Esophagus squamous epithelium (tissue), 5 donors: ENCODE measurements at regions not wholly inside any gene's neighbourhood (a gene's known extent, or its start where the extent isn't known, plus 50 kb on each side); places are given as distances from the start of the nearest gene placed in this dataset.

ENCODE experiments used
- DNase-seq: peaks from one replicate; lab custom pipeline; 2025; lab: John Stamatoyannopoulos, UW
- H3K27ac ChIP-seq, 4 donors: fragments of 200-600 bp; sonication (generic); one replicate each; pipeline ENCODE4 v1.5.1; 2016 to 2019; ENCODE audit warnings: mild to moderate bottlenecking in 1 of 4
- H3K27me3 ChIP-seq, 4 donors: fragments of 200-600 bp; sonication (generic); 1 replicate in 3 of 4; 2 replicates in 1 of 4; pipeline versions ENCODE4 v1.5.1 to v1.6.0; 2017 to 2021; ENCODE audit warnings: antibody characterized with exemption in 1 of 4
- H3K36me3 ChIP-seq, 3 donors: fragments of 200-600 bp; sonication (generic); one replicate each; pipeline ENCODE4 v1.5.1; 2016 to 2019
- H3K4me1 ChIP-seq, 3 donors: fragments of 200-600 bp; sonication (generic); one replicate each; pipeline ENCODE4 v1.5.1; 2017 to 2019
- H3K4me3 ChIP-seq, 4 donors: fragments of 200-600 bp; sonication (generic); 1 replicate in 3 of 4; 2 replicates in 1 of 4; pipeline ENCODE4 v1.5.1; 2016 to 2019; ENCODE audit warnings: mild to moderate bottlenecking in 2 of 4, moderate library complexity in 1 of 4
- H3K9me3 ChIP-seq, 3 donors: fragments of 200-600 bp; sonication (generic); one replicate each; pipeline ENCODE4 v1.5.1; 2016 to 2019
- CTCF ChIP-seq, 6 experiments: fragments of 450-650 bp in 4 of 6; fragments of 200-600 bp in 2 of 6; sonication (generic) in 2 of 6; IDR thresholded peaks; one replicate each; pipeline ENCODE4 v1.5.1; 2016 to 2019; ENCODE audit warnings: antibody characterized with exemption in 6 of 6, mild to moderate bottlenecking in 4 of 6, moderate library complexity in 4 of 6
- POLR2A ChIP-seq, 4 donors: fragments of 450-650 bp; IDR thresholded peaks; one replicate each; pipeline ENCODE4 v1.6.1; 2017; ENCODE audit warnings: antibody characterized with exemption in 4 of 4, mild to moderate bottlenecking in 4 of 4, moderate library complexity in 3 of 4
- WGBS, 2 donors: methylation state at CpG; one replicate each; pipeline ENCODE4 v1.1.5; 2018; 5-methylcytosine and 5-hydroxymethylcytosine counted together
- intact Hi-C: fragments of 100-400 bp; cut with DNase I; formaldehyde crosslinking; loops from one replicate; pipeline ENCODE4 v1.15.0; 2022
- donor health status: DM: yes; HTN: yes; CAD: no.

DNA sequence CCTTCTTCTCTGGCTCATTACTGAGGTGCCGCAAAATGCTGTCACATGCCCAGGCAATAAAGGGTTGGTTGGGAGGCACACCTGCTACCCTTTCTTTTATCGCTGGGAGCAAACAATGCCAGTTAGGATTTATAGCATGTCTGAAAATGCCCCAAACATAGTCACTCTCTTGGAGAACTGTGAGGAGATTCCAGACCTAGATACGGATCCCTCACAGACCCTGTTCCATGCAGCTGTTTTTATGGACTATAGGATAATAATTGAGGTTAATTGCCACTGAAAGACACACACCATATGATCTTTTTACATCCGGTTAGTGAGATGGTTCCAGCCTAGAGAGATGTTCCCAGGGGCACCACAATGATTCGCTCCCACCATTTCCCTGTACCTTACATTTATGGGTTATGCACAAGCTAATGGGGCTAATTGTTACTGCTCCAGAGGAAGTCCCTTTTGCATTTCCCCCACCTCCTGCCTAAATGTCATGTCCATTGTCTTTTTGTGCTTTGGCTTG lies 318.1 kb downstream of the PIK3R1 start:
- no peak for TF ChIP-seq CTCF (IDR thresholded peaks at IDR 0.05)
- no peak for TF ChIP-seq POLR2A (IDR thresholded peaks at IDR 0.05)
- H3K9me3 ChIP-seq = no peaks in the 10 kb centered on the region
- peaks cover 0 to 2% (median 0%) of the 10 kb centered on the region in 4 donors for H3K27me3 ChIP-seq
- H3K4me3 ChIP-seq = no peak overlapping the region
- H3K4me1 ChIP-seq = peaks cover 16 to 30% (median 19%) of the 10 kb centered on the region in 3 donors
- no peak for DNase-seq
- WGBS, 2 donors = 28 to 49% methylated on average over 5 of the region's 5 CpGs
- H3K27ac ChIP-seq = peak overlapping the region in 3 of 4 donors; percentile 7 to 77 (median 64)
- intact Hi-C loops = no loop called here
- no peaks in the 10 kb centered on the region for H3K36me3 ChIP-seq

DNA sequence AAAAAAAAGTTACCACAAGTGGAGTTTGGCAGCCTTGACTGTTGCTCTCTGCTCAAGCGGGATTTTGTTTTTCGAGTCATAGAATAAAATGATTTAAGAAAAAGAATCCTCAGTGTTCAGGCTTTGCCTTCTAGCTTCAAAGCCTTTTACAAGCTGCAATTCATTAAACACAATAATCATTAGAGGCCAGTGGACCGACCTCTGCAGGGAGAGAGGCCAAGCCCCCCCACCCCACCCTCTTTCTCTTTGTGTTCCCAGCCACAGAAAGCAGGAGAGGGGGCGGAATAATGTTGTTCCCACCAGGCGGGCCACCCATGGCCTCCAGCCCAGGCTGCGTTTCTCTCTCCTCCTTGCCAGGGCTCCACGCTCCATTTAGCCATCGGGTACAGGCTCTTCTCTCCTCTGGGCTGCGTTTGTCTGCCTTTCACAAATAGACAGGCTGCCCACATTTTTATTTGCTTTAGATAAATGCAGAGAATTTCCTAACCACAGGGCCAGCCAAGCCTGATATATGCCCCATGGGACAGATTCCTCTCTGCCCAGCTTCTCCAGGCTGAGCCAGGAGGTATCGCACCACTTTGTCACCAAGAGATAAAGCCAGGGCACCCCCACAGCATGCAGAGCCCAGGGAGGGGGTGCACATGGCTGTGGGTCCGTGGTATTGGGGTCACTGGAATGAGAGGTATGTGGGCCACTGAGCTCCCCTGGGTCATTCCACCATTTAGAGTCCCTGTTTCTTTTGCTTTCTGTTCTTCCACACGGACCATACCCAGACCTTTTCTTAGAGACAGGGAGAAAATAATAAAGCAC lies 318.8 kb downstream of the PIK3R1 start:
- 26 to 40% methylated on average over 12 of the region's 12 CpGs for WGBS, 2 donors
- TF ChIP-seq POLR2A (IDR thresholded peaks at IDR 0.05) (no peak), CTCF (IDR thresholded peaks at IDR 0.05) (no peak)
- intact Hi-C loops = no loop called here
- no peaks in the 10 kb centered on the region for H3K9me3 ChIP-seq
- peaks cover 16 to 30% (median 19%) of the 10 kb centered on the region in 3 donors for H3K4me1 ChIP-seq
- H3K36me3 ChIP-seq = no peaks in the 10 kb centered on the region
- peak overlapping the region in 1 of 4 donors; percentile 16 for H3K4me3 ChIP-seq
- no peak for DNase-seq
- peaks cover 0 to 9% (median 0%) of the 10 kb centered on the region in 4 donors for H3K27me3 ChIP-seq
- H3K27ac ChIP-seq = peak overlapping the region; percentile 23 to 77 (median 68)

DNA sequence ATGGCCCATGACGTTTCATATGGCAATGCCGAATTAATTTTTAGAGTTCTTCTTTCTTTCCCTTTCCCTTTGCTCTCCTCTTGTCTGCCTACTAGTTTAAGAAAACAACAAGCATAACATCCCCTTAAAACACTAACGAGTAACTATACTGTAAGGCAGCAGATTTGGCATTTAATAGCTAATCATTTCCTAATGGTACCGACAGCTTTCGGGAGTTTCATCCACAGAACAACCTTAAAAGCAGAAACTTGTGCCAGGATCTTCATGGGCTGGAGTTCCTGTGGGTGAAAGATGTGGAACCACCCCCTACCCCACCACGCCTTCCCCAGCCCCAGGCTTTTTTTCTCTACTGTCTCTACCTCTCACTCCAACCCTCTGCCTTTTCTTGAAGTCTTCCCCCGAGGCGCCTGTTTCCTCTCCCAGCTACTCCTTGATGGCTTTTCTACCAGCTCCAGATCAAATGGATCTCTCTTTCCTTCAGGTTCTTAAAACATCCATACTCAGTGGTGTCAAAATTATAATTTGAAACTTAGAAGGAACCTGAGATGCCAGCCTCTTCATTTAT lies 319.5 kb downstream of the PIK3R1 start:
- no peak for TF ChIP-seq POLR2A (IDR thresholded peaks at IDR 0.05)
- TF ChIP-seq CTCF (IDR thresholded peaks at IDR 0.05) = no peak
- Histone ChIP-seq H3K4me1 (peaks cover 16 to 30% (median 19%) of the 10 kb centered on the region in 3 donors), H3K27me3 (peaks cover 0 to 16% (median 0%) of the 10 kb centered on the region in 4 donors), H3K36me3 (no peaks in the 10 kb centered on the region), H3K27ac (peak overlapping the region in 3 of 4 donors; percentile 64 to 77 (median 73)), H3K4me3 (no peak overlapping the region), H3K9me3 (no peaks in the 10 kb centered on the region)
- intact Hi-C loops = no loop called here
- DNase-seq = no peak
- WGBS, 2 donors = 45 to 72% methylated on average over 8 of the region's 8 CpGs

DNA sequence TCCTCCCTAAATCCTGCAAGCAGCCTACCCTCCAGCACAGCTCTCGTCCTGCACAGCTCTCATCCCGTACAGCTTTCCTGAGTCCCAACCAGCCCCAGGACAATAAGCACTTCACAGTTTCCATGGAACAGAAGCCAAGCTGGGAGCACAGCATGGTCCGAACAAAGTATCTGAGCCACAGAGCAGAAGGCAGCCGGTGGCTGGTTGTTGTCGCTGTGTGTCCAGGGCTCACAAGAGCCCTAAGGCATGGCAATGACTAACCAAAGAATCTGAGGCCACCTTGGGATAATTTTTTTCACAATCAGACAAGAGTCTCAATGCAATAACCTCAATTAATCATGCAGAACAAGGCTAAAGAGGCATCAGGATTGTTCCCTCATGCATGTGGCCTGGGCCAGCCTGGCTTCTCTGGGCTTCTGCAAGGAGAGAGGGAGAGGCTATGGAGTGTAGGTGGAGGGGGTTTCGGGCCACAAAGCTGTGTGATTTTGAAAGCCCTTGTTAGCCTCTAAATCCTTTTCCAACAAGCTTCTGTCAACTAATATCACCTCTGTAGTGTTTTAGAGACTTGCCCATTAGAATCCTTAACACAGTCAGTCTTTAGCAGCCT lies 323.4 kb downstream of the PIK3R1 start:
- Histone ChIP-seq H3K27me3 (peaks cover 0 to 33% (median 0%) of the 10 kb centered on the region in 4 donors), H3K9me3 (no peaks in the 10 kb centered on the region), H3K36me3 (no peaks in the 10 kb centered on the region), H3K4me3 (no peak overlapping the region), H3K27ac (no peak overlapping the region), H3K4me1 (peaks cover 7 to 46% (median 27%) of the 10 kb centered on the region in 3 donors)
- WGBS, 2 donors = 92 to 96% methylated on average over 6 of the region's 6 CpGs
- intact Hi-C loops = no loop called here
- no peak for TF ChIP-seq CTCF (IDR thresholded peaks at IDR 0.05)
- no peak for TF ChIP-seq POLR2A (IDR thresholded peaks at IDR 0.05)
- DNase-seq = no peak
